NCI-H460 (cell line): ENCODE measurements at regions not wholly inside any gene's neighbourhood (a gene's known extent, or its start where the extent isn't known, plus 50 kb on each side); places are given as distances from the start of the nearest gene placed in this dataset.

Experiments
- DNase-seq: peaks from one replicate; pipeline ENCODE4 v3.0.0-alpha.2; 2016; ENCODE audit warnings: low read depth; ENCODE audit errors: extremely low read depth

DNA sequence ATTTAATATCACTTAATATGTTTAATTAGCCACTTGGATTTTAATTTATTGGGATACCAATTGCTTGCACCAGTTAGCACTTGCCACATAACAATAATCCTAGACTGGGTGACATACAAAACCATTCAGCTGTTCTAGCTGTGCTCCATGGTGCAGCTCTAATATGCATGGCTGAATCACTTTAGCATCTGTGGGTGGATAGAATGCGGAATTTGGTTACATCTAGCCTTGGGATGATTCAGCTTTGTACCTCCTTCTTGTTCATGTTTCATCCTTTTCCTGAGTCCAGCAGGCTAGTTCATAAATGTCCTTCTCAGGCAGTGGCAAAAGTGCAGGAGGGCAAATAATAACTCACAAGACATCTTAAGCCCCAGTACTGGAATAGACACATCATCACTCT is 1263.0 kb downstream of the LRFN5 start:
- DNase-seq = no peak

GRCh38 chr14:42862114-42862513 is 1255.4 kb downstream of the LRFN5 start:
- no peak for DNase-seq

DNA sequence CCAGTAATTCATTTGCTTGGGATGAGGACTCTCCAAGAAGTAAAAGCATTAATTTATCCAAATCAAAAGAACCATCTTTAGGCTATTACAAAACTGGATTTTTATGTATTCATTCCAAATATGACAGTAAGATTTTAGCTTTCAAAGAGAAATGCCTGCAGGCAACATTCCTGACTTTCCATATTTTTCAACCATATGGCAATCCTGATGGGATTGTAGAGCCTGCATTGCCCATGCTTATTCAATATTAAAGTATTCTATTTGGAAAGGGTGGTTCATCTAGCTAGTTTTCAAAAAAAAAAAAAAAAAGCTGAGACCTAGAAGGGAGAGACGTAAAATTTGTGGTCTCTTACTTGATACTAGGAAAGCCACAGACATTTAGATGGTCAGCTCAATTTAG is 1253.7 kb downstream of the LRFN5 start:
- no peak for DNase-seq

DNA sequence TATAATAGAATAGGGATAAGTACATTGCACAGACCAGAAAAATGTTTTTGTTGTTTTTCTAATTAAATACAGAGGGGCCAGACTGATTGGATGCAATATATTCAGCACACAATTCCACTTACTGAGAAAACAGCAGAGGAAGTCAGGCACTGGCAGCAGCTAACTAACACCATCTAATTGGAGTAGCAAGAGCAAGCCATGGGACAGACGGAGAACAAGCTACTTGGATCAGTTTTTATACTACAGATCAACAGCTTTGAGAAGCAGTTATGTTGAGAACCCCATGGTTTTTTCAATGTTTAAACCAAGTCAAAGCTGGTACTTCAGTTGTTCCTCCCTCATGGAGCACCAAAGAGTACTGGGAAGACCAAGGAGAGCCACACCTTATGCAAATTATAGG is 1249.4 kb downstream of the LRFN5 start:
- DNase-seq = no peak

DNA sequence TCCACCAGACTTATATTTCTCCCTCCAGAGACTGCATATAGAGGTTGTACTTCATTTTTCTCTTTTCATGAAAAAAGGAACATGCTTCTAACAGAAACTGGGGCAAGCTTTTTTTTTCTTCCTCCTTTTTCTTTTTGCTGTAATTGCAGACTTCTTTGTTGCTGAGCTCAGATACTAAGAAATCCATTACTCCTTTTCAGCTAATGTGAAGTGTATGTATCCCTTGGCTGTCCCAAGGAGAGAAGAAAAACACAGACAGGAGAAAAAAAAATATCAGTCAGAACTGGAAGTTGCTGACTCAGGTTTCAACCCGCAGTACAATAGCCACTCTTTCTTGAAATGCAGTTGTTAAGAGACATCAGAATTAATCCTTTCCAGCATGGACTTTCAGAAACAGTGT is 1248.4 kb downstream of the LRFN5 start:
- no peak for DNase-seq

- no peak for DNase-seq
These were observed 1247.4 kb downstream of the LRFN5 start for GRCh38 chr14:42854061-42854460.

- DNase-seq = no peak
These were observed 1242.0 kb downstream of the LRFN5 start for GRCh38 chr14:42848652-42849051.

DNA sequence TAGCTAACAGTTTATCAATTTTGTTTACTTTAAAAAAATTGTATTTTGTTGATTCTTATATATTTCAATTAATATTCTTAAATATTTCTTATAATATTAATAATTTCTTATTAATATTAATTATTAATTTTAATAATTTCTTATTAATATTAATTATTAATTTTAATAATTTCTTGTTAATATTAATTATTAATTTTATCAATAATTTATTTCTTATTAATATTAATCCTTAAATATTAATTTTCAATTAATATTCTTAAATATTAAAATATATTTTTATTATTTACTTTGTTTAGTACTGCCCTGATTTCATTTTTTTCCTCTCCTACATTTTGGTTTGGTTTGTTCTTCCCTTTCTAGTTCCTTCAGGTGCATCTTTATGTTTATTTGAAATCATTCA is 1208.1 kb downstream of the LRFN5 start:
- DNase-seq = no peak

- DNase-seq = no peak
These were observed 1200.2 kb downstream of the LRFN5 start for GRCh38 chr14:42806909-42807315.

DNA sequence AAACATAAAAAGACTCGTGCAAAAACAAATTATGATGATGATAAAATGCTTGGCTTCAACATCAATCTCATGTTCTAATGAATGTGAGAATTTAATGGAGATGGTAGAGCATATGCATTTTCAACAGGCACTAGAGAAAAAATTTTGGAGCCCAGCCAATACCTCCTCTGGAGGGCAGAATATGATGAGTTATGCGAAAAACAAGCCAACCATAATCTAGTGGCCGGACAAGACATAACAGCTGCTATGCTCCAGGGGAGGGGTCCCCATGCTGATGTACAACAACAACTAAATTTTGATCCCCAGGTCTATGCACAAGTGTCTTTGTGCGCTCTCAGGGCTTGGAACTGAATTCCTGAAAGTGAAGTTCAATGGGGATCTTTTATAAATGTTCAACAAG is 1197.5 kb downstream of the LRFN5 start:
- no peak for DNase-seq

- no peak for DNase-seq
These were observed 1195.7 kb downstream of the LRFN5 start for GRCh38 chr14:42802346-42802745.

- DNase-seq = no peak
These were observed 1185.5 kb downstream of the LRFN5 start for GRCh38 chr14:42792166-42792565.

GRCh38 chr14:42782754-42783153 is 1176.1 kb downstream of the LRFN5 start:
- no peak for DNase-seq

DNA sequence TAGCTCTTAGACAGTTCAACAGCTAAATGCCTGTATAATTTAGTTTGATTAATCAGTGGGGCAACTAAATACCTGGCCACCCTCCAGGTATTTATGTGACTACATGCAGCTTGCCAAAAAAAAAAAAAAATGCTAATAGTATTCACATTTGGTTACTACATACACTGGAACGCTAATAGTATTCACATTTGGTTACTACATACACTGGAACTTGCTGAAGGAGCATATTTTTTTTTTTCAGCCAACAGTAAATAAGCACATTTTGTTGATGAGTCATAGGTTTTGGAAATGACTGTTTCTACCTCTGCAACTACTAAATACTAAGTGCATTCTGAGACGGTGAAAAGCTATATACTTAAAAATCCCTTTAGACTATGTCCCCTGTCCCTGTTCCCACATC is 1172.3 kb downstream of the LRFN5 start:
- no peak for DNase-seq

DNA sequence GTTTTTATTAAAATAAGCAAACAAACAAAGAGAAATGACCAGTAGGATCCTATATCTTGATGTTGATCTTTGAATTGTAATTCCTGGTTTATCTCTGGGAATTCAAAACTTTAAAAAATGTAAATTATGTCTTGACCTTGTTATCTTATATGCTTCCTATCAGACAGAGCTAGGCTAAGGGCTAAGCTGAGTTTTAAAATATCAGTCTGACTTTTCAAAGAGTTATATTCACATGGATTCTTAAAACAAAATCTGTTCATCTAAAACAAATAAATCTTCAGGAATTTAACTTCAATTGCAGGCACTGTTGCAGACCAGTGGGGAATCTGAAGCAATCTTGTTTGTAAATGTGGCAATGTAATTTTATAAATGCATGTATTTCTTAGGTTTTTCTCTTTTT is 1144.1 kb downstream of the LRFN5 start:
- no peak for DNase-seq

DNA sequence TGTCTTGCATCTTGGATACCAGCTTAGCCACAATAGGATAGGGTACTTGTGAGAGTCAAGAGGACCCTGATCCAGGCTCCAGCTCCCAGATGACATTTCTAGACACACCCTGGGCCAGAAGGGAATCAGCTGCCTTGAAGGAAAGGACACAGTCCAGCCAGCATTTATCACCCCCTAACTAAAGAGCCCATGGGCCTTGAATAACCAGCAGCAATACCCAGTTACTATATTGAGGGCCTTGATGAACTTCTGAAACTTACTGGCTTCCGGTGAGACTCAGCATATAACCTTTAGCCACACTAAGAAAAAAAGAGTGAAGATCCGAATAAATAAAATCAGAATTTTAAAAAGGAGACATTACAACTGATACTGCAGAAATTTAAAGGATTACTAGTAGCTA is 1135.4 kb downstream of the LRFN5 start:
- no peak for DNase-seq

- DNase-seq = no peak
These were observed 1129.7 kb downstream of the LRFN5 start for GRCh38 chr14:42736408-42736807.

- no peak for DNase-seq
These were observed 1127.4 kb downstream of the LRFN5 start for GRCh38 chr14:42734041-42734440.

GRCh38 chr14:42732005-42732404 is 1125.3 kb downstream of the LRFN5 start:
- DNase-seq = no peak

GRCh38 chr14:42731480-42731879 is 1124.8 kb downstream of the LRFN5 start:
- DNase-seq = no peak

DNA sequence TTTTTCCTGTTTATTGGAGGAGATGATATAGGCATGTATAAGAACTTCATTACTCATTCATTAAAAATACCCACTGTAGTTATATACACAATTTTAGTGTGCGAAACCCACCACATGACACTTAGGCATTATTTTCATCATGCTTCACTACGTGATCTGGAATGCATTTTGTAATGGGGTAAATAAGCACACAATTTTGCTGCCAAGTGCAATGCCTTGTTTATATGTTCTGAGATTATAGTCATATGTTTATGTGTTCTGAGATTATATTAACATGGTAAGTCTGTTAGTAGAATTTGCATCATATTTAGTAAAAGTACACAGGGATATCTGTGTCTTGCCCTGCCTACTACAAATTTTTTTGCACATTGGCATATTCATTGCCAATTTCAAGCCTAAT is 1123.0 kb downstream of the LRFN5 start:
- no peak for DNase-seq

DNA sequence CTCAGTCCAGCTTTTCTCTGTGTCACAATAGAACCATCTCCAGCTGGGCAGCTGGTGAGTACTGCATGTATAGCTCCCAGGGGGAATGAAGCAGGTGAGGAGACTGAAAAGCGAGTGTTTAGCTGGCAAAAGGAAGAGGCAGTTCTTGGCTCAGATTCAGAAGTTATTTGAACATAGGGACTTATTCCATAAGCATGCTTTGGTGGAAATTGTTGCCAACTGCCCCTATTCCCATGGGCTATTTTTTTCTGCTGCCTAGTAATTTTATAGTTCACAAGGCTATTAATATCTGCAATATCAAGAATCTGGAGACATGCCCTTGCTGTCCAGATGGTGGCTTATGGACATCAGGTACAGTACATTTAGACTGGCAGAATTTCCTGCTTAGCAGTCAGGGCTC is 1112.7 kb downstream of the LRFN5 start:
- no peak for DNase-seq

GRCh38 chr14:42715316-42715715 is 1108.6 kb downstream of the LRFN5 start:
- no peak for DNase-seq

- DNase-seq = no peak
These were observed 1103.4 kb downstream of the LRFN5 start for GRCh38 chr14:42710071-42710470.
